ENCODE measurements at regions not wholly inside any gene's neighbourhood (a gene's known extent, or its start where the extent isn't known, plus 50 kb on each side); places are given as distances from the start of the nearest gene placed in this dataset.

DNA sequence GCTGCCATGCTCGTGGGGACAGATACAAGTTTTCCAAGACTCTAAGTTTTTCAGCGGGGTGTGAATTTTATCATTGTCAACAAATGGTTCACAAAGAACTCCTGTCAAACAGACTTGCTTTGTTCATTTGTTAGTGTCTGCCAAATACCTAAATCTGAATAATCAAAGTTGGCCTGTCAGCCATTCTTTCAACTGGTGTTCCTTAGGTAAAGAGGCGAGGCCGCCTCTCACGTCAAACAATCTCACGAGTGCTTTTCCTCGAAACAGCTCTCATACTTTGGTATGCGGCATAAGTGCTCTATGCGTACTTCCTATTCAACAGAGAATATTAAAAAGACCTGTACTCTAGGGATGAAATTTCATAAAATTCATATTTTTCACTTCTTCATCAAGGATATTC, 51.4 kb upstream of the KANK4 start:
- DNase-seq (ENCODE audit: low read depth) = no peak

DNA sequence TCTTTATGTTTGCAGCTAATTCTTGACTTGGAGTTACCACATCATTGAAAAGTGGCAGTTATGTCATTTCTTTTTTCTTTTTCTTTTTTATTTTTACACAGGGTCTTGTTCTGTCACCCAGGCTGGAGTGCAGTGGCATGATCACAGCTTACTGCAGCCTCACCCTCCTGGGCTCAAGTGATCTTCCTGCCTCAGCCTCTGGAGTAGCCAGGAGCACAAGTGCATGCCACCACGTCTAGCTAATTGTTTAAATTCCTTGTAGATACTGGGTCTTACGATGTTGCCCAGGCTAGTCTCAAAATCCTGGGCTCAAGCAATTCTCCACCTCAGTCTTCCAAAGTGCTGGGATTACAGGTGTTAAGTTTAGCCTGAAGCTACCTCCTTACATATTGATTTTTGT, 52.1 kb upstream of the KANK4 start:
- no peak for DNase-seq (ENCODE audit: low read depth)

DNA sequence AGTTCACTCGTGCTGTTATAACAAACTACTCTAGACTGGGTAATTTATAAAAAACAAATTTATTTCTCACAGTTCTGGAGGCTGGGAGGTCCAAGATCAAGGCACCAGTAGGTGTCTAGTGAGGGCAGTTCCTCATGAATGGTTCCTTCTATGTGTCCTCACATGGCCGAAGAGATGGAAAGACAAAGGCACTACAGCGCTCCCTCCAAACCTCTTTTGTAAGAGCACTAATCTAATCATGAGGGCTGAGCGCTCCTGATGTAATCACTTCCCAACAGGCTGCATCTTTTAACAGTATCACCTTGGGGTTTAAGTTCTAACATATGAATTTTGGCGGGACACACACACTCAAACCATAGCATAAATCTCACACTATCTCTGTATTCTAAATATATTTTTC, 54.0 kb upstream of the KANK4 start:
- DNase-seq (ENCODE audit: low read depth) = no peak

DNA sequence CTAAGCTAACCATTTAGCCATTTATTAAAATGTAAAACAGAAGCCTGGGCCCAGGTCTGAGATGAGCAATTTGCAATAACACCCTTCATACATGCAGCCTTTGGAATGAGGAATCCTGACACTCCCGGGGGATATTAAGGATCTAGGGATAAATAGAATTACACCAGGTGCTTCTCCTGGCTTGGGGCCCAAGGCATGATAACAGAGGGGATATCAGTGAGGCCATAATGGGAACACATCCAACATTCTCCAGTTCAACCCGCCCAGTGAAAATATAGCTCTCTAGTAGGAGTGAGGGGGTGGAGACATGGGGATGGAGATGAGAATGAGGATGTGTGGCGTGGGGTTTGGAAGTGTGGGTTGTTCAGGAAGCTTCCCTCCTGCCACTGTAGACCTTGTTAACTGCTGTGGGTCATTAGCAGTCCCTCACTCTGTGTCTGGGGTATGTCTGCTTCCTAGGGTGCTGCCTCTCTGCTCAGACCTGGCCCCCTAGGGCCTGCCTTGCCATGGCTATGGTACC, 57.9 kb upstream of the KANK4 start:
- no peak for DNase-seq (ENCODE audit: low read depth)

DNA sequence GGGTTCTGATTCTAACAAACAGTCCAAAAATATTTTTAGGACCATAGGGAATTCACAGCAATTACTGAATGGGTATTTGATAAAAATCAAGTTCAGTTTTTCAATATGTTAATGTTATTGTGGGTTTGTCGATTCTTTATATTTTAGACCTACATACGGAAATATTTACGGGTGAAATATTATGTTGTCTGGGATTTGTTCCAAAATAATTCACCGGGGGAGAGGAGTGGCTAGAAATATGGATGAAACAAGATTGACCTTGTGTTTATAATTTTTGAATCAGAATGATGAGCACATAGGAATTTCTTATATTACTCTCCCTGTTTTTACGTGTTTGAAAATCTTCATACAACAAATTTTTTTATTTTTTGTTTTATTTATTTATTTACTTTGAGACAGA, 56.7 kb upstream of the USP1 start:
- DNase-seq (ENCODE audit: low read depth) = no peak

DNA sequence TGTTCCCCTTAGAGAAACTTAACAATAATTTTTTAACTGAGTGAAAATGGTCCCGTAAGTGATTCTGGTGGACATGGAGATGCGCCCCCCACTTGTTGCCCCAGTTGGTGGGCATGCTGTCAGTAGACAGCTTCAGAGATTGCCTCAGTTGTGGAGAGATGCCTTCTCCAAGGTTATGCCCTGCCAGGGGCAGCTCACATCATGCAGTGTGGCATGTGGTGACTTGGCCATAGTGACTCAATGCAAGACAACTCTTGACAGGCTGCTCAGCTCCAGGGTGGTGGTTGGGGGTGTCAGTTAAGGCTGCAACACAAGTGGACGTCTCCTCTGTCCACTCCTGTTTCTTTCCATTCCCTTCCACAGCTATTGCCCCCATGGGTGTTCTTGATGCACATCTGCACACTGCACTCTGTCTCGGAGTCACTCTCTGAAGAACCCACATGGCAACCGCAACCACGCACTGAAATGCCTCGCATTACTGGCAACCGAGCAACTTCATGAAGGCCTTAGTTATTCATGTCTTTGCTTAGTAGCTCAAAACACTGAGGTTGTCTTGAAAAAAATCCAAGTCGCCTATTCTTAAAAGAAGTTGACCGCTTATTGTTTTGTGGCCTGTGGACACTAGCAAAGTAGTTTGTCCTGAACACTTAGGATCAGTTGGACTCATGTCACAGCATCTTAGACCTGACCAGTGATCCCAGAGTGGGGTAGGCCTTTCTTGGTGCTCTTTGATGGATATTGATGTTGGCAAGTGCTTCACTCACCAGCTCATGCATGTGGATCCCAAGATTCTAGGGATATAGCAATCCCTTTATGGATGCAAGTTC, 54.8 kb upstream of the USP1 start:
- no peak for DNase-seq (ENCODE audit: low read depth)

DNA sequence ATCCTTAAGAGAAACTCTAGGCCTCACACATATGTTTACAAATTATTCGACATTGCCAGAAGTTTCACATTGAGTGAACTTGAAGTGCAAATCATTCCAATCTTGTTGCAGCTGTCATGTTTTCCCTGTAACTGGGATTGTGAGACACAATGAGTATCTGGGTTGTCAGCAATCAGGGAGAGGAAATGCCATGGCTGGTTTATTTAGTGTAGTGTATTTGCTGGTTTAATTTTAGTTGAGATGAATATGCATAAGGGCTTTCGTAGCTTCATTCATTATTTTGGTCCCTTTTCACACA, 54.2 kb upstream of the USP1 start:
- no peak for DNase-seq (ENCODE audit: low read depth)

DNA sequence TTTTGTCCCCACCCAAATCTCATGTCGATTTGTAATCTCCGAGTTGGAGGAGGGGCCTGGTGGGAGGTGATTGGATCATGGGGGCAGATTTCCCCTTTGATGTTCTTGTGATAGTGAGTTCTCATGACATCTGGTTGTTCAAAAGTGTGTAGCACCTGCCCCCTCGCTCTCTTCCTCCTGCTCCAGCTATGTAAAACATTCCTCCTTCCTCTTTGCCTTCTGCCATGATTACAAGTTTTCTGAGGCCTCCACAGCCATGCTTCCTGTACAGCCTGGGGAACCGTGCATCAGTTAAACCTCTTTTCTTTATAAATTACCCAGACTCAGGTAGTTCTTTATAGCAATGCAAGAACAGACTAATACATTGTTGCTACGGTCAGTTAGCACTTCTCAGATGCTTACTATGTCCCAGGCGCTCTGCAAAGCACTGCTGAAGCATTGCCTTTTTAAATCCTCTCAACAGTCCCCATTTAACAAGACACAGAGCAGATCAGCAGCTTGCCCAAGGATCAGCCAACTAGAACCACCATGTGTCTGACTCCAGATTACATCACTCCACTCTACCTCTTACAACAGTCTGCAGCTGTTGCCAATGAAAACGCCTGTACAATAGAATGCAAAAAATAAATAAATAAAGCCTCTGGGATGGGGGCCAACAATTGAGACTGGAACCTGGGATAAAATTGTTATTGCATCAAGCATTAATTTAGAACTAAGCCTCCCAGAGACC, 52.4 kb upstream of the USP1 start:
- peak; percentile 92 for DNase-seq (ENCODE audit: low read depth)

DNA sequence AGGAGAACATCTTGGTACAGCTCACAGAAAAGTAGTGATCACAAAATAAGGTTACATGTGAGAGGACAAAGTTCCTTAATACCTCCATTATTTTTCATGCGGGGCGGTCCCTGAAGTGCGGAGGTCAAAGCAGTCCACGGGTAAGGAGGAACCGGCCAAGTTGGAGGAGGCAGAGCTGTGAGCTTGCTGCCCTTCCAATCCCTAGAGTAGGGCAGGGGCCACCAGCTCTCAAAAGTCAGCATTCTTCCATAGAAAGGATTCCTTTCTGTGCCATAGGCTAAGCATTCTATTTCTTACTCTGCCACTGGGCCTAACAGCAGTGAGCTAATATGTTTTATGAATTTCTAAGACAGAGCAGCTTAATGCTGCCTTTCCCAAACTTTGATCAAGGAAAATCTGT, 50.9 kb upstream of the USP1 start:
- no peak for DNase-seq (ENCODE audit: low read depth)

DNA sequence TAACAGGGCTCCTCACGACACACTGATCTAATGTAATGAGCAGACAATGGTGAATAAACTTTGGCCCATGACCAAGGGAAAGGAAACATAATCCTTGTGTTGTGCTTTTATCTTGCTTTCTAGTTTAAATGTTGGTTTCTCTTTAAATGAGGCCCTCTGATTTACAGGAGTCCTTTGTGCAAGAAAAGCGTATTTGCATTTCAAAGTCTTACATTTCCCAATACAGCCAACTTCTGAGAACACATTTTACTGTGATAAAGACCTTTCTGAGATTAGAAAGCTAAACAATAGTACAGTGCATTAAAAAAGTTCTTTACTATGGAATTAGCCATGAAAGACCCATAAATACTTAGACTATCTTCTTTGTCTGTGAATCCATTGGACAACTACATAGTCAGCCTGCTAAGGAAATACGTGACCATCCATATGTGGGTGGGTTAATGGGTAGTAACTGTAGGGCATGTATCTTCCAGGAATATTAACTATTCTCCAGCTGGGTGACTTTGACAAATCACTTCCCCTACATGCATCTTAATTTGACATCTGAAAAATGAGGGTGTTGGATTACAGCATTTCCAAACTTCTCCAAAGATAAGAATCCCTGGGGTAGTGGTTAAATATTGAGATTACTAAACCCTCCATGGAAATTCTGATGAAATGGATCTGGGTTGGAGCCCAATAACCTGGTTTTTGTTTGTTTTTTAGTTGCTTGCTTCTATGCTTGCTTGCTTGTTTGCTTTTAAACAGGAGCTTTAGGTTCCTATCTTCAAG, 50.3 kb upstream of the USP1 start:
- DNase-seq (ENCODE audit: low read depth) = no peak

All from LHCN-M2 (cell line).